K562 (cell line): ENCODE measurements at regions not wholly inside any gene's neighbourhood (a gene's known extent, or its start where the extent isn't known, plus 50 kb on each side); places are given as distances from the start of the nearest gene placed in this dataset.
A peak's percentile ranks its signal among the peaks of the same experiment; 100 is the strongest.

Source experiments
- ATAC-seq: fragments of 200-7000 bp; cut with Tn5 transposase; 3 replicates; pipeline ENCODE4 v1.9.1; 2020; ENCODE audit warnings: moderate library complexity
- BruUV-seq: library from RNA; stranded (reverse); fragments of 400-500 nt; replicated peaks from 2 replicates; lab custom pipeline; 2021; lab: Mats Ljungman, UMichigan
- CTCF ChIA-PET: fragments of 300-600 bp; formaldehyde crosslinking; extraction: SDS; loops from one replicate; lab custom pipeline; 2021; ENCODE audit warnings: low intra/inter-chr PET ratio; lab: Yijun Ruan, JAX
- POLR2A ChIA-PET: fragments of 300-600, 350-650 bp; sonication (Branson Sonifier 250); formaldehyde crosslinking; extraction: SDS; loops from one replicate; lab custom pipeline; 2021; ENCODE audit warnings: antibody characterized with exemption, inconsistent platforms; lab: Yijun Ruan, JAX
- DNase-seq, 4 experiments: peaks; one replicate each; pipeline versions ENCODE4 v3.0.0 to v3.0.0-alpha.2; 2011 to 2018; ENCODE audit warnings: low spot score in 3 of 4, mixed read lengths in 3 of 4; ENCODE audit errors: extremely low read depth in 1 of 4
- FAIRE-seq: peaks from 2 replicates; lab custom pipeline; 2011; peaks lifted over from hg19 to GRCh38; lab: Jason Lieb, UNC
- H2AFZ ChIP-seq: 2 replicates; pipeline ENCODE4 v1.6.0; 2011; ENCODE audit warnings: low read depth, low read length, control low read depth, inconsistent platforms
- H3K27ac ChIP-seq: fragments of 200-600 bp; 3 replicates; pipeline ENCODE4 v1.8.0; 2011; ENCODE audit warnings: low read depth, mild to moderate bottlenecking, control low read depth, inconsistent platforms, low read length, moderate library complexity, mixed read lengths; ENCODE audit errors: extremely low read depth
- H3K27me3 ChIP-seq, 2 experiments: fragments of 300-600 bp in 1 of 2; 2 replicates in 1 of 2; 3 replicates in 1 of 2; pipeline versions ENCODE4 v1.6.0 to v1.8.0; 2011; ENCODE audit warnings: inconsistent platforms in 2 of 2, low read length in 2 of 2, mild to moderate bottlenecking in 1 of 2, mixed read lengths in 1 of 2, moderate library complexity in 1 of 2; ENCODE audit not compliant: control insufficient read depth in 2 of 2, insufficient read depth in 2 of 2
- H3K36me3 ChIP-seq: fragments of 300-600 bp; 3 replicates; pipeline ENCODE4 v1.8.0; 2011; ENCODE audit warnings: mild to moderate bottlenecking, low read length, inconsistent platforms; ENCODE audit not compliant: control insufficient read depth, insufficient read depth
- H3K4me1 ChIP-seq, 2 experiments: fragments of 200-600 bp in 1 of 2; replicated peaks in 1 of 2; 2 replicates in 1 of 2; 3 replicates in 1 of 2; pipeline versions ENCODE4 v1.5.1 to v1.8.0; 2011; ENCODE audit warnings: inconsistent platforms in 2 of 2, low read length in 2 of 2, mild to moderate bottlenecking in 1 of 2, mixed read lengths in 1 of 2, moderate library complexity in 1 of 2; ENCODE audit not compliant: control insufficient read depth in 2 of 2, insufficient read depth in 2 of 2
- H3K4me2 ChIP-seq: 2 replicates; pipeline ENCODE4 v1.6.1; 2011; ENCODE audit warnings: low read length, control low read depth, inconsistent platforms, mixed read lengths; ENCODE audit not compliant: insufficient read depth
- H3K4me3 ChIP-seq: fragments of 200-600 bp; sonication (generic), shearing (Covaris generic); 2 replicates; pipeline ENCODE4 v1.5.1; 2016; ENCODE audit warnings: control low read depth, inconsistent platforms
- H3K79me2 ChIP-seq: fragments of 200-600 bp; 3 replicates; pipeline ENCODE4 v1.8.0; 2011; ENCODE audit warnings: low read length, inconsistent platforms; ENCODE audit not compliant: control insufficient read depth, insufficient read depth
- H3K9ac ChIP-seq, 2 experiments: 2 replicates each; pipeline versions ENCODE4 v1.6.0 to v1.6.1; 2011; ENCODE audit warnings: low read depth in 2 of 2, low read length in 2 of 2, control low read depth in 1 of 2, inconsistent platforms in 1 of 2, mild to moderate bottlenecking in 1 of 2, mixed read lengths in 1 of 2; ENCODE audit not compliant: insufficient read depth in 1 of 2
- H3K9me1 ChIP-seq: one replicate; pipeline ENCODE4 v1.6.0; 2011; ENCODE audit warnings: inconsistent platforms, mild to moderate bottlenecking, low read length, moderate library complexity; ENCODE audit not compliant: control insufficient read depth, insufficient read depth
- H3K9me3 ChIP-seq: replicated peaks from 2 replicates; pipeline ENCODE4 v1.5.1; 2011; ENCODE audit warnings: low read depth, low read length, inconsistent platforms; ENCODE audit not compliant: control insufficient read depth, insufficient read depth
- H4K20me1 ChIP-seq: replicated peaks from 2 replicates; pipeline ENCODE4 v1.6.1; 2011; ENCODE audit warnings: low read length, inconsistent platforms, mixed read lengths; ENCODE audit not compliant: control insufficient read depth, insufficient read depth
- CC2D1A ChIP-seq: fragments of 450-650 bp; IDR thresholded peaks from 2 replicates; pipeline ENCODE4 v1.6.1; 2017; ENCODE audit warnings: mild to moderate bottlenecking
- HINFP ChIP-seq: fragments of 450-650 bp; conservative IDR thresholded peaks from 2 replicates; pipeline ENCODE4 v1.6.1; 2016; ENCODE audit warnings: missing genetic modification characterization, low read depth, mild to moderate bottlenecking, control low read depth, missing compliant biosample characterization
- PTBP1 ChIP-seq: fragments of 200-400 bp; formaldehyde crosslinking; IDR thresholded peaks from 2 replicates; pipeline ENCODE4 v1.6.1; 2017; ENCODE audit warnings: low read depth, low read length
- RBM25 ChIP-seq: fragments of 200-400 bp; formaldehyde crosslinking; IDR thresholded peaks from 2 replicates; pipeline ENCODE4 v1.6.1; 2018; ENCODE audit warnings: low read length, low read depth, moderate library complexity; ENCODE audit not compliant: severe bottlenecking
- ZNF79 ChIP-seq: fragments of 250-450 bp; sonication (Bioruptor Pico); IDR thresholded peaks from 2 replicates; pipeline ENCODE4 v1.4.0; 2020; ENCODE audit warnings: low read depth, mild to moderate bottlenecking, moderate library complexity
- WGBS: fragments of 100-300 bp; shearing (Covaris generic); methylation state at CpG from one replicate; pipeline ENCODE4 v1.1.6; 2016; ENCODE audit warnings: low coverage, mixed read lengths; ENCODE audit not compliant: insufficient coverage; ENCODE audit errors: missing lambda C conversion rate; 5-methylcytosine and 5-hydroxymethylcytosine counted together
- in situ Hi-C: fragments of 300-500 bp; cut with MboI; formaldehyde crosslinking; loops from 4 replicates; pipeline ENCODE4 v1.15.0; 2018; ENCODE audit warnings: inconsistent platforms, mixed read lengths
- intact Hi-C: fragments of 100-400 bp; cut with micrococcal nuclease; formaldehyde crosslinking; loops from 2 replicates; pipeline ENCODE4 v1.14.2; 2022
- TF ChIP-seq, protein P1 (sequence below): fragments of 450-650 bp; formaldehyde crosslinking; conservative IDR thresholded peaks from 2 replicates; pipeline ENCODE4 v1.4.0; 2022; ENCODE audit warnings: mild to moderate bottlenecking, missing genetic modification characterization

DNA sequence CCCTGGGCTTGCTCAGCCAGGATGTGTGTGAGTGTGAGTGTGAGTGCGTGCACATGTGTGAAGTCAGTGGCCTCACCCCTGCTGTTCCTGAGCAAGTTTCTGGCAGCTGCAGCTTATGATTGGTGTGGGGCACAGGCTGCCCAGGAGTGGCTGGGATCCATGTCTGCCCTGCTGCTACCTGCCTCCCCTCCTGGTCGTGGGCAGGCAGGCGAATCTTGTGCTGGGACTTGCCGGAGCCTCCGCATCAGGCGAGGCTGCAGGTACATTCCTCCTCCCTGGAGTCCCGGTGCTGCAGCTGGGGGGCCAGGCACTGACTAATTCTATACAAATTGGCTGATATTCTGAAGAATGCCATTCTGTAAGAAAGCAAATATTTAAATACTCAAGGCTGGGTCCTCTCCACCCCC, 85.6 kb upstream of the WNT4 start:
- Histone ChIP-seq H3K79me2 (no peaks in the 10 kb centered on the region), H3K4me3 (no peak overlapping the region), H3K4me2 (no peak overlapping the region), H3K4me1 (no peaks in the 10 kb centered on the region), H2AFZ (no peak overlapping the region), H3K9ac (peak overlapping the region in 1 of 2 experiments; percentile 37; a peak in 1 of 4 replicates), H3K36me3 (no peaks in the 10 kb centered on the region), H3K27me3 (peaks cover 19 to 62% of the 10 kb centered on the region in 2 experiments; a peak in 4 of 5 replicates), H3K9me3 (no peaks in the 10 kb centered on the region), H4K20me1 (0 out of 2 replicates have a peak, but pooled peaks cover 19% of the 10 kb centered on the region), H3K9me1 (no peaks in the 10 kb centered on the region), H3K27ac (no peak overlapping the region)
- intact Hi-C loops, result no loop called here
- 0% methylated on average over 7 of the region's 7 CpGs for WGBS
- in situ Hi-C loops, result no loop called here
- TF ChIP-seq CC2D1A, result no peak
- TF ChIP-seq PTBP1, result 0 out of 2 replicates have a peak, but pooled peaks have one; percentile 9
- TF ChIP-seq, protein P1, sequence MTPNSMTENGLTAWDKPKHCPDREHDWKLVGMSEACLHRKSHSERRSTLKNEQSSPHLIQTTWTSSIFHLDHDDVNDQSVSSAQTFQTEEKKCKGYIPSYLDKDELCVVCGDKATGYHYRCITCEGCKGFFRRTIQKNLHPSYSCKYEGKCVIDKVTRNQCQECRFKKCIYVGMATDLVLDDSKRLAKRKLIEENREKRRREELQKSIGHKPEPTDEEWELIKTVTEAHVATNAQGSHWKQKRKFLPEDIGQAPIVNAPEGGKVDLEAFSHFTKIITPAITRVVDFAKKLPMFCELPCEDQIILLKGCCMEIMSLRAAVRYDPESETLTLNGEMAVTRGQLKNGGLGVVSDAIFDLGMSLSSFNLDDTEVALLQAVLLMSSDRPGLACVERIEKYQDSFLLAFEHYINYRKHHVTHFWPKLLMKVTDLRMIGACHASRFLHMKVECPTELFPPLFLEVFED (CRISPR knock-in tag), result no peak
- ChIA-PET POLR2A (interaction anchor here (0.7 to 1.5 kb wide), 3 partner anchors 18 to 649 kb away, joined by 3 to 8 read pairs (median 3); no protein-coding TSS in a partner anchor), CTCF (no interaction called here)
- no peak for DNase-seq
- no peak for ATAC-seq
- BruUV-seq, result no TSS peak
- no peak for FAIRE-seq

GRCh38 chr1:22229379-22229778, 86.5 kb upstream of the WNT4 start:
- Histone ChIP-seq H3K9me3 (no peaks in the 10 kb centered on the region), H3K27ac (no peak overlapping the region), H3K9me1 (no peaks in the 10 kb centered on the region), H3K4me3 (no peak overlapping the region), H3K9ac (no peak overlapping the region), H3K4me2 (no peak overlapping the region), H3K4me1 (peaks cover 0 to 6% of the 10 kb centered on the region in 2 experiments; a peak in 1 of 5 replicates), H3K79me2 (no peaks in the 10 kb centered on the region), H2AFZ (no peak overlapping the region), H3K36me3 (no peaks in the 10 kb centered on the region), H3K27me3 (peaks cover 20 to 62% of the 10 kb centered on the region in 2 experiments; a peak in 3 of 5 replicates), H4K20me1 (peaks cover 25% of the 10 kb centered on the region; the same call in 1 of the 2 replicates)
- no TSS peak for BruUV-seq
- FAIRE-seq, result no peak
- intact Hi-C loops (no loop called here), in situ Hi-C loops (no loop called here)
- WGBS, result 2% methylated on average over 2 of the region's 2 CpGs
- ChIA-PET CTCF (no interaction called here), POLR2A (interaction anchor here (0.5 to 1.5 kb wide), 5 partner anchors 12 to 159 kb away, joined by 3 to 8 read pairs (median 3); no protein-coding TSS in a partner anchor)
- no peak for ATAC-seq
- TF ChIP-seq HINFP (tag) (no peak), RBM25 (peak; percentile 61), ZNF79 (CRISPR knock-in tag) (peak; percentile 98)
- DNase-seq, result no peak
